Adrenal gland (tissue), 9 donors: ENCODE measurements at regions not wholly inside any gene's neighbourhood (a gene's known extent, or its start where the extent isn't known, plus 50 kb on each side); places are given as distances from the start of the nearest gene placed in this dataset.

Experiments
- DNase-seq, 7 donors: peaks; one replicate each; pipeline ENCODE4 v3.0.0-alpha.2; 2019 to 2020
- H3K27ac ChIP-seq, 5 donors: fragments of 200-600 bp; sonication (generic) in 4 of 5; 1 replicate in 3 of 5; 2 replicates in 2 of 5; pipeline versions ENCODE4 v1.5.1 to v1.8.0; 2016 to 2020; ENCODE audit warnings: mild to moderate bottlenecking in 1 of 5
- H3K27me3 ChIP-seq: fragments of 200-600 bp; 2 replicates; pipeline ENCODE4 v1.8.0; 2021
- H3K36me3 ChIP-seq, 2 donors: fragments of 200-600 bp; replicated peaks in 1 of 2; 1 replicate in 1 of 2; 2 replicates in 1 of 2; pipeline versions ENCODE4 v1.5.1 to v1.8.0; 2018 to 2022
- H3K4me1 ChIP-seq, 2 donors: fragments of 200-600 bp; replicated peaks in 1 of 2; 1 replicate in 1 of 2; 2 replicates in 1 of 2; pipeline versions ENCODE4 v1.5.1 to v1.8.0; 2018 to 2021
- H3K4me3 ChIP-seq, 4 donors: fragments of 200-600 bp; sonication (generic) in 3 of 4; one replicate each; pipeline ENCODE4 v1.5.1; 2016 to 2018
- H3K9me3 ChIP-seq, 3 donors: fragments of 200-600 bp; sonication (generic) in 1 of 3; replicated peaks in 1 of 3; 1 replicate in 2 of 3; 2 replicates in 1 of 3; pipeline versions ENCODE4 v1.5.1 to v1.8.0; 2016 to 2021
- POLR2A ChIP-seq, 2 donors: fragments of 450-650 bp; IDR thresholded peaks; one replicate each; pipeline ENCODE4 v1.6.1; 2017; ENCODE audit warnings: antibody characterized with exemption in 2 of 2, mild to moderate bottlenecking in 2 of 2, moderate library complexity in 1 of 2
- WGBS, 4 donors: extraction: QIAGEN DNeasy Blood & Tissue Kit in 2 of 4; methylation state at CpG; one replicate each; pipeline versions ENCODE4 v1.1.5 to v1.1.7; 2013 to 2017; 5-methylcytosine and 5-hydroxymethylcytosine counted together
- intact Hi-C, 2 donors: fragments of 100-400 bp; cut with DNase I; formaldehyde crosslinking; loops; one replicate each; pipeline versions ENCODE4 v1.14.1 to v1.15.0; 2022 to 2023
- TF ChIP-seq, protein P1 (sequence below), 6 experiments: fragments of 450-650 bp in 4 of 6; fragments of 200-600 bp in 2 of 6; sonication (generic) in 1 of 6; IDR thresholded peaks; 1 replicate in 5 of 6; 2 replicates in 1 of 6; pipeline versions ENCODE4 v1.5.1 to v1.8.0; 2016 to 2021; ENCODE audit warnings: antibody characterized with exemption in 6 of 6, mild to moderate bottlenecking in 2 of 6, moderate library complexity in 1 of 6
- donor health status: healthy with polysubstance abuse.
- donor health status: Bipolar disorder and iron deficiency.
- donor health status: DM: yes; HTN: yes; CAD: no.
- donor health status: DM: no; HTN: no; CAD: no.
- donor health status: DM: no; HTN: no; CAD: no.

DNA sequence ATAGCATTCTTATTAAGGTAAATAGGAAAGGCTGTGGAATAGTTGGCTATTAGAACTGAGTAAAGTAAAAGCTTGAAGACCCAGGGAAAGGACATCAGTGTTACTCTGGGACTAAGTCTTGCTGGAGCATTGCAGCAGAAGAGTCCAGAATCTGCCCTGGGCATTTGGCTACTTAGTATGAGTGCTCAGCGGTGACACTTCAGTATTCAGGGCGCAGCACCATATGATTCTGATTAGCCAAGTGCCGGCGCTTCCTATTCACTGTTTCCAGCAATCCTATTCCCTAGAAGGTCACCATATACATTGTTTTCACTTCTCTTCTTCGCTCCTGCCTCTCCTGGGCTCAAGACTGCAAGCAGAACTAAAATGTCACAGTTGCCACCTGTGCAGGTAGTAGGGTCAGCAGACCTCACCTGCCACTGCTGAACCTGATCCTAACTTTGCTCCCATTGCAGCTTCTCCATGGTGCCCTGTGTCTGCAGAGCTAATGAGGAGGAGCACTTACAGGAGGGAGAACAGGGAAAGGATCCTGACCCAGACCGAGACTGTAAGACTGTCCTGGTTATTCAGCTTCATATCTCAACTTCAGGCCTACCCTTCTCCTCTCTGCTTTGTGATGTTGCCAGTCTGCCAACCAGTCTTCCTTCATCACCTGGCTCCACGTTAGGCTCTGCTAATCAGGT, 313.6 kb upstream of the PIK3R1 start:
- H3K4me3 ChIP-seq, result no peak overlapping the region
- intact Hi-C loops, result no loop called here
- no peak for DNase-seq
- H3K27me3 ChIP-seq, result no peaks in the 10 kb centered on the region
- no peak overlapping the region for H3K27ac ChIP-seq
- WGBS, 4 donors, result 90 to 93% (median 90%) methylated on average over 6 to 7 of the region's 7 CpGs
- no peaks in the 10 kb centered on the region for H3K9me3 ChIP-seq
- no peak for TF ChIP-seq POLR2A (IDR thresholded peaks at IDR 0.05)
- TF ChIP-seq, protein P1, sequence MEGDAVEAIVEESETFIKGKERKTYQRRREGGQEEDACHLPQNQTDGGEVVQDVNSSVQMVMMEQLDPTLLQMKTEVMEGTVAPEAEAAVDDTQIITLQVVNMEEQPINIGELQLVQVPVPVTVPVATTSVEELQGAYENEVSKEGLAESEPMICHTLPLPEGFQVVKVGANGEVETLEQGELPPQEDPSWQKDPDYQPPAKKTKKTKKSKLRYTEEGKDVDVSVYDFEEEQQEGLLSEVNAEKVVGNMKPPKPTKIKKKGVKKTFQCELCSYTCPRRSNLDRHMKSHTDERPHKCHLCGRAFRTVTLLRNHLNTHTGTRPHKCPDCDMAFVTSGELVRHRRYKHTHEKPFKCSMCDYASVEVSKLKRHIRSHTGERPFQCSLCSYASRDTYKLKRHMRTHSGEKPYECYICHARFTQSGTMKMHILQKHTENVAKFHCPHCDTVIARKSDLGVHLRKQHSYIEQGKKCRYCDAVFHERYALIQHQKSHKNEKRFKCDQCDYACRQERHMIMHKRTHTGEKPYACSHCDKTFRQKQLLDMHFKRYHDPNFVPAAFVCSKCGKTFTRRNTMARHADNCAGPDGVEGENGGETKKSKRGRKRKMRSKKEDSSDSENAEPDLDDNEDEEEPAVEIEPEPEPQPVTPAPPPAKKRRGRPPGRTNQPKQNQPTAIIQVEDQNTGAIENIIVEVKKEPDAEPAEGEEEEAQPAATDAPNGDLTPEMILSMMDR (IDR thresholded peaks at IDR 0.05), result no peak
- H3K36me3 ChIP-seq, result no peaks in the 10 kb centered on the region
- H3K4me1 ChIP-seq, result peaks cover 0 to 4% of the 10 kb centered on the region in 2 donors

DNA sequence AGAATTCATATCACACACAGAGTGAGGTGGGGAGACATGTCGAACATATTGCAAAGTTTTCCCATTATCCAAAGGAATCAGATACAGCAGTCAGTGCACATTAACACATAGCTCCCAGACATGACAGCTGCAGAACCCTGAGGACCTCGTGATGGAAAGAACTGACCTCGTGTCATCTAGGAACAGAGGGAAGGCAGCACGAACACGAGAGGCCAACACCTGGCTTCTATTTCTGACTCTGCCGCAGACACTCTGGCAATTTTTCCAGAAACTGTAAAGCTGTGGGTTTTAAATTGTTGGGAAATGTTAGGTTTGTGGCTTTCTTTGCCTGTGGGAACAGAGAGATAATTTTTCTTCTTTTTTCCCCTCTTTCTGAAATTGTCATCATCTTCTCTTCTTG, 315.0 kb upstream of the PIK3R1 start:
- intact Hi-C loops, result no loop called here
- Histone ChIP-seq H3K4me1 (peaks cover 0 to 4% of the 10 kb centered on the region in 2 donors), H3K9me3 (no peaks in the 10 kb centered on the region), H3K27ac (no peak overlapping the region), H3K36me3 (no peaks in the 10 kb centered on the region), H3K27me3 (no peaks in the 10 kb centered on the region), H3K4me3 (no peak overlapping the region)
- 80 to 90% (median 86%) methylated on average over 6 of the region's 6 CpGs for WGBS, 4 donors
- no peak for DNase-seq
- no peak for TF ChIP-seq POLR2A (IDR thresholded peaks at IDR 0.05)
- TF ChIP-seq, protein P1 (IDR thresholded peaks at IDR 0.05), result no peak

DNA sequence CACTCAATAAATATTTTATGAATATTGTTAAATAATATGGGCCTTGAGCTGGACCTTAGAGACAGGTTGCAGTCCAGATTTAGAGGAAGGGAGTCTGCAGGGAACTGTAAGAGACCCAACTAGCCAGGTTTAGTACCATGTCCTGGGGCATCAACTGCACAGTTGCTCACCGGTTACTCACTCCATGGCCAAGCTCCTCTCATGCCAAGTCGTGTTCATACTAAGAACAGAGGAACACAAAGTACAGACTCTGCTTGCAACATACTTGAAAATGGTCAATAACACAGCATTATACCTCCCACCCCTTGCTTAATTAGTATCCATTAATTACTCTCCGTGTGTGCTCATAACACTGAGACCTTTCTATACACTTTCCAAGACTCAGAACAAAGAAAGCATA, 317.6 kb upstream of the PIK3R1 start:
- Histone ChIP-seq H3K4me1 (peaks cover 0 to under 1% of the 10 kb centered on the region in 2 donors), H3K36me3 (no peaks in the 10 kb centered on the region), H3K9me3 (no peaks in the 10 kb centered on the region), H3K27me3 (no peaks in the 10 kb centered on the region), H3K27ac (no peak overlapping the region), H3K4me3 (no peak overlapping the region)
- TF ChIP-seq, protein P1 (IDR thresholded peaks at IDR 0.05), result no peak
- TF ChIP-seq POLR2A (IDR thresholded peaks at IDR 0.05), result no peak
- intact Hi-C loops, result no loop called here
- 64 to 84% (median 78%) methylated on average over 3 of the region's 3 CpGs for WGBS, 4 donors
- DNase-seq, result no peak

DNA sequence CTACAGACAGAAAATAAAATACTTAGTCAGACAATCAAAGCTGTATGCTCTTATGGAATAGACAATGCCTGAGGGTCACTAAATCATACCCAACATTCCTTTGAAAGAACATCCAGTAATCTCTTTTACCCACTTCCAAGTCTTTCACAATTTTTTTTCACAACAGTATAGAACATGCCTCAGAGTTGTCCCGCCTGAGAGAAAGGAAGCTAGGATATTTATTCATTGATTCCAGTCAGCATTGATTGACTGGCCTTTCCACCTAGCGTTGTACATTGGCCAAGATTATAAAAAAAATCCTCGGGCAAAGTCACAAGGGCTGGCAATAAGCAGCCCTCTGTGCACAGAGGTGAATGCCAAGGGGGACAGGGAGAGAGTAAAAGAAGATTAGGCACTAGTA, 318.1 kb upstream of the PIK3R1 start:
- TF ChIP-seq, protein P1 (IDR thresholded peaks at IDR 0.05), result no peak
- TF ChIP-seq POLR2A (IDR thresholded peaks at IDR 0.05), result no peak
- H3K36me3 ChIP-seq, result no peaks in the 10 kb centered on the region
- no peak overlapping the region for H3K27ac ChIP-seq
- no peaks in the 10 kb centered on the region for H3K9me3 ChIP-seq
- WGBS, 4 donors, result 52 to 81% (median 75%) methylated on average over 3 of the region's 3 CpGs
- intact Hi-C loops, result no loop called here
- no peaks in the 10 kb centered on the region for H3K4me1 ChIP-seq
- no peak overlapping the region for H3K4me3 ChIP-seq
- H3K27me3 ChIP-seq, result no peaks in the 10 kb centered on the region
- DNase-seq, result no peak
